Ovary (tissue), 7 donors: ENCODE measurements at regions not wholly inside any gene's neighbourhood (a gene's known extent, or its start where the extent isn't known, plus 50 kb on each side); places are given as distances from the start of the nearest gene placed in this dataset.

ENCODE experiments used
- DNase-seq, 5 donors: peaks; one replicate each; pipeline ENCODE4 v3.0.0-alpha.2; 2019 to 2020
- H3K27ac ChIP-seq, 2 donors: fragments of 200-600 bp; one replicate each; pipeline versions ENCODE4 v1.5.1 to v1.8.0; 2019 to 2022
- H3K27me3 ChIP-seq: fragments of 200-600 bp; one replicate; pipeline ENCODE4 v1.8.0; 2022
- H3K36me3 ChIP-seq: fragments of 200-600 bp; sonication (generic); one replicate; pipeline ENCODE4 v1.5.1; 2019
- H3K4me1 ChIP-seq: one replicate; pipeline ENCODE4 v1.8.1; 2013; ENCODE audit warnings: mild to moderate bottlenecking, moderate library complexity; ENCODE audit not compliant: insufficient read depth
- H3K4me3 ChIP-seq: fragments of 200-600 bp; sonication (generic); one replicate; pipeline ENCODE4 v1.5.1; 2017
- H3K9me3 ChIP-seq, 2 donors: fragments of 200-600 bp in 1 of 2; sonication (generic) in 1 of 2; one replicate each; pipeline versions ENCODE4 v1.5.1 to v1.8.1; 2013 to 2019; ENCODE audit warnings: mild to moderate bottlenecking in 1 of 2, moderate library complexity in 1 of 2
- EP300 ChIP-seq: sonication (generic); formaldehyde crosslinking; IDR thresholded peaks from one replicate; pipeline ENCODE4 v1.6.1; 2017; ENCODE audit warnings: antibody characterized with exemption
- POLR2A ChIP-seq: fragments of 450-650 bp; IDR thresholded peaks from one replicate; pipeline ENCODE4 v1.6.1; 2017; ENCODE audit warnings: antibody characterized with exemption, mild to moderate bottlenecking, moderate library complexity
- WGBS, 3 donors: extraction: QIAGEN DNeasy Blood & Tissue Kit in 1 of 3; methylation state at CpG; one replicate each; pipeline versions ENCODE4 v1.1.5 to v1.1.7; 2013 to 2017; 5-methylcytosine and 5-hydroxymethylcytosine counted together
- intact Hi-C, 4 donors: fragments of 100-400 bp; cut with DNase I; formaldehyde crosslinking; loops; one replicate each; pipeline versions ENCODE4 v1.11.0 to v1.15.1; 2022 to 2023
- TF ChIP-seq, protein P1 (sequence below), 3 donors: fragments of 450-650 bp in 2 of 3; fragments of 200-600 bp in 1 of 3; IDR thresholded peaks; one replicate each; pipeline versions ENCODE4 v1.5.1 to v1.8.0; 2016 to 2022; ENCODE audit warnings: antibody characterized with exemption in 3 of 3, mild to moderate bottlenecking in 1 of 3
- donor health status: DM: no; HTN: no; CAD: no; lungs with moderate emphysema.
- donor health status: DM: no; HTN: no; CAD: no.
- donor health status: Bipolar disorder and iron deficiency.
- donor health status: DM: no; HTN: no; CAD: no.
- donor health status: DM: yes; HTN: yes; CAD: no.

DNA sequence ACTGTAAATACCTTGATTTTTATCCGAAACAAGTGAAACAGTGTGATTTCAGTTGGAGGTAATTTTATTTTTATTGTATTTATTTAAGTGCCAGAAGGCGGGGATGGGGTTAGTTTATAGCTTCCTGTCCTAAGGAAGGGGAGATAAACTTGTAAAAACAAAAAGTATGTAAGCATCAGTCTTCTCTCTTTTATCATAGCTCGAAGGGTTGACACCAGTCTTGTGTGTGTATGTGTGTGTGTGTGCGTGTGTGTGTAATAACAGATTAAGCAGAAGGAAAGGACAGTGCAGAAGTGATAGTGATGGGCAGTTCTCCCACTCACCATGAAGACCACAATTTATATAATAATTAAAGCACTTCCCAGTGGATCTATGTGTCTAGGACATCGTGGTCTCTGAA is 793.3 kb downstream of the PLCL1 start:
- Histone ChIP-seq H3K27me3 (no peaks in the 10 kb centered on the region), H3K27ac (no peak overlapping the region), H3K4me3 (no peak overlapping the region), H3K9me3 (no peaks in the 10 kb centered on the region), H3K36me3 (no peaks in the 10 kb centered on the region), H3K4me1 (no peaks in the 10 kb centered on the region)
- intact Hi-C loops: no loop called here
- 39 to 47% (median 41%) methylated on average over 5 of the region's 5 CpGs for WGBS, 3 donors
- TF ChIP-seq, protein P1, sequence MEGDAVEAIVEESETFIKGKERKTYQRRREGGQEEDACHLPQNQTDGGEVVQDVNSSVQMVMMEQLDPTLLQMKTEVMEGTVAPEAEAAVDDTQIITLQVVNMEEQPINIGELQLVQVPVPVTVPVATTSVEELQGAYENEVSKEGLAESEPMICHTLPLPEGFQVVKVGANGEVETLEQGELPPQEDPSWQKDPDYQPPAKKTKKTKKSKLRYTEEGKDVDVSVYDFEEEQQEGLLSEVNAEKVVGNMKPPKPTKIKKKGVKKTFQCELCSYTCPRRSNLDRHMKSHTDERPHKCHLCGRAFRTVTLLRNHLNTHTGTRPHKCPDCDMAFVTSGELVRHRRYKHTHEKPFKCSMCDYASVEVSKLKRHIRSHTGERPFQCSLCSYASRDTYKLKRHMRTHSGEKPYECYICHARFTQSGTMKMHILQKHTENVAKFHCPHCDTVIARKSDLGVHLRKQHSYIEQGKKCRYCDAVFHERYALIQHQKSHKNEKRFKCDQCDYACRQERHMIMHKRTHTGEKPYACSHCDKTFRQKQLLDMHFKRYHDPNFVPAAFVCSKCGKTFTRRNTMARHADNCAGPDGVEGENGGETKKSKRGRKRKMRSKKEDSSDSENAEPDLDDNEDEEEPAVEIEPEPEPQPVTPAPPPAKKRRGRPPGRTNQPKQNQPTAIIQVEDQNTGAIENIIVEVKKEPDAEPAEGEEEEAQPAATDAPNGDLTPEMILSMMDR (IDR thresholded peaks at IDR 0.05): no peak
- TF ChIP-seq EP300 (no peak), POLR2A (no peak)
- no peak for DNase-seq

GRCh38 chr2:198596985-198597384 is 792.6 kb downstream of the PLCL1 start:
- Histone ChIP-seq H3K27ac (no peak overlapping the region), H3K4me3 (no peak overlapping the region), H3K36me3 (no peaks in the 10 kb centered on the region), H3K9me3 (no peaks in the 10 kb centered on the region), H3K4me1 (no peaks in the 10 kb centered on the region), H3K27me3 (no peaks in the 10 kb centered on the region)
- TF ChIP-seq, protein P1 (IDR thresholded peaks at IDR 0.05): no peak
- no peak for TF ChIP-seq POLR2A
- no peak for TF ChIP-seq EP300
- intact Hi-C loops: no loop called here
- no peak for DNase-seq

DNA sequence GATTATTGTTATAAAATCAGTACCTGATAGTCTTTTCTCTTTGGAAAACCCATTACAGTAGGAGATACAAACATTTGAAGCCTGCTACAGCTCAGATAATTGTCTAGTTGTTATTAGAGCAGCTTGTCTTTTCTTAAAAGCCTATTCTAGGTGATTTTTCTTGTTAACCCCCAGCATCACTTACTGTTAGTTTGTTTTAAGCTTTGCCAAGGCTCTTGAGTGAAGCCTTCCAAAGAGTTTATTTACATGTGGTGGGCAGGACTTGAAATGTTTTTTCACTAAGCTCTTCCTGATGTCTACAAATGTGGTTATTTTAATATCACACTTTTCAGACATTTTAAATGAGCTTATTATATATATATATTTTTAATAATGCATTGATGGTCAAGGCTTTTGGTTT is 791.3 kb downstream of the PLCL1 start:
- Histone ChIP-seq H3K9me3 (no peaks in the 10 kb centered on the region), H3K27me3 (no peaks in the 10 kb centered on the region), H3K27ac (no peak overlapping the region), H3K4me1 (no peaks in the 10 kb centered on the region), H3K36me3 (no peaks in the 10 kb centered on the region), H3K4me3 (no peak overlapping the region)
- no peak for DNase-seq
- TF ChIP-seq POLR2A: no peak
- TF ChIP-seq EP300: no peak
- TF ChIP-seq, protein P1 (IDR thresholded peaks at IDR 0.05): no peak
- intact Hi-C loops: no loop called here

- DNase-seq: no peak
- 6 to 19% (median 7%) methylated on average over 3 of the region's 3 CpGs for WGBS, 3 donors
- intact Hi-C loops: no loop called here
- Histone ChIP-seq H3K4me3 (no peak overlapping the region), H3K9me3 (no peaks in the 10 kb centered on the region), H3K27ac (no peak overlapping the region), H3K27me3 (no peaks in the 10 kb centered on the region), H3K36me3 (no peaks in the 10 kb centered on the region), H3K4me1 (no peaks in the 10 kb centered on the region)
- no peak for TF ChIP-seq POLR2A
These were observed 787.2 kb downstream of the PLCL1 start for GRCh38 chr2:198591586-198591985.

DNA sequence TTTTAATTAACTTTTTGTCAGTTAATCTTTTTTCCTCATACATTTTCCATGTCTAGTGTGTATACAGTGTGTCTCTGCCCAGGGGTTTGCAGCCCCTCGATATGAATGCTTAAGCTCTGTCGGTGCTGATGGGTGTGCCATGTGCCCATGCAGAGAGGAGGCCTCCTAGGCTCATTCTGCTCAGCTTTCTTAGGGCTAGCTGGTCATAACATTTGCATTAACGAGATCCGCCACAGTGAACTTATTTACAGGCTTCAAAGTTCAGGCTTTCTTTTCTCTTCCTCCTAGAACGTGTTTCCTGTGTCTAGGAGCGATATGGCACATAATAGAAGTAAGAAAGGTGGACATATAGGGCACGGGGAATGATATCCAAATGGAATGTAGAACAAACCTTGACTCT is 783.3 kb downstream of the PLCL1 start:
- no peaks in the 10 kb centered on the region for H3K9me3 ChIP-seq
- TF ChIP-seq, protein P1 (IDR thresholded peaks at IDR 0.05): no peak
- no peaks in the 10 kb centered on the region for H3K27me3 ChIP-seq
- no peaks in the 10 kb centered on the region for H3K4me1 ChIP-seq
- H3K36me3 ChIP-seq: no peaks in the 10 kb centered on the region
- no peak overlapping the region for H3K27ac ChIP-seq
- H3K4me3 ChIP-seq: no peak overlapping the region
- intact Hi-C loops: no loop called here
- no peak for DNase-seq
- 32 to 41% (median 32%) methylated on average over 7 of the region's 7 CpGs for WGBS, 3 donors
